AML-193 (cell line): ENCODE measurements at regions not wholly inside any gene's neighbourhood (a gene's known extent, or its start where the extent isn't known, plus 50 kb on each side); places are given as distances from the start of the nearest gene placed in this dataset.
"Not testable (repeated sequence)": the region's sequence is repeated elsewhere in the genome, so short reads cannot be mapped to it uniquely, and the experiment has no call there.

Experiments
- DNase-seq, 2 experiments: peaks; one replicate each; lab custom pipeline; 2025; lab: John Stamatoyannopoulos, UW

GRCh38 chr4:82301390-82301789, 72.4 kb downstream of the HNRNPD start:
- not testable (repeated sequence) for DNase-seq

- peak; percentile 74 to 76 for DNase-seq
Observed at GRCh38 chr4:82293304-82293703, 80.5 kb downstream of the HNRNPD start.

GRCh38 chr4:82287720-82288119, 86.1 kb downstream of the HNRNPD start:
- no peak for DNase-seq

- DNase-seq = peak; percentile 92 to 95
Observed at GRCh38 chr4:82284858-82285805, 88.7 kb downstream of the HNRNPD start.

- no peak for DNase-seq
Observed at GRCh38 chr4:82284475-82284857, 89.3 kb downstream of the HNRNPD start.

GRCh38 chr4:82282875-82283274, 90.9 kb downstream of the HNRNPD start:
- DNase-seq = no peak

GRCh38 chr4:82279550-82279949, 94.2 kb downstream of the HNRNPD start:
- DNase-seq = not testable (repeated sequence)

- no peak for DNase-seq
Observed at GRCh38 chr4:82276332-82276640, 97.5 kb downstream of the HNRNPD start.

GRCh38 chr4:82275431-82276331, 98.1 kb downstream of the HNRNPD start:
- DNase-seq = no peak

- not testable (repeated sequence) for DNase-seq
Observed at GRCh38 chr4:82274700-82275099, 99.1 kb downstream of the HNRNPD start.

GRCh38 chr4:82272523-82272922, 101.3 kb downstream of the HNRNPD start:
- DNase-seq = not testable (repeated sequence)

GRCh38 chr4:82271915-82272480, 101.8 kb downstream of the HNRNPD start:
- DNase-seq = not testable (repeated sequence)

GRCh38 chr4:82268826-82269193, 105.0 kb downstream of the HNRNPD start:
- no peak for DNase-seq

GRCh38 chr4:82268050-82268825, 105.6 kb downstream of the HNRNPD start:
- peak; percentile 75 to 83 for DNase-seq

GRCh38 chr4:82267506-82267905, 106.3 kb downstream of the HNRNPD start:
- DNase-seq = no peak

GRCh38 chr4:82266345-82266744, 107.4 kb downstream of the HNRNPD start:
- DNase-seq = no peak

GRCh38 chr4:82261084-82261483, 112.7 kb downstream of the HNRNPD start:
- DNase-seq = peak in 1 of 2 experiments; percentile 10

- DNase-seq = no peak
Observed at GRCh38 chr4:82260632-82261031, 113.2 kb downstream of the HNRNPD start.

- no peak for DNase-seq
Observed at GRCh38 chr4:82256718-82257117, 117.1 kb downstream of the HNRNPD start.

GRCh38 chr4:82255657-82256056, 118.1 kb downstream of the HNRNPD start:
- DNase-seq = no peak

- peak; percentile 14 to 21 for DNase-seq
Observed at GRCh38 chr4:82248903-82249632, 124.7 kb downstream of the HNRNPD start.
